ENCODE measurements at regions not wholly inside any gene's neighbourhood (a gene's known extent, or its start where the extent isn't known, plus 50 kb on each side); places are given as distances from the start of the nearest gene placed in this dataset.

GRCh38 chr4:181793096-181793495 lies 450.1 kb upstream of the TENM3 start:
- H3K9me3 ChIP-seq (ENCODE audit: low read depth, low read length, poor library complexity, severe bottlenecking) = no peaks in the 10 kb centered on the region
- intact Hi-C loops (cut with micrococcal nuclease; ENCODE audit: unreplicated experiment) = no loop called here
- no peak overlapping the region for H3K4me3 ChIP-seq (ENCODE audit: low read depth, low read length, poor library complexity, severe bottlenecking)
- peaks cover 17% of the 10 kb centered on the region for H3K27me3 ChIP-seq (replicated peaks; ENCODE audit: insufficient read depth, low read depth, low read length, poor library complexity)
- H3K4me1 ChIP-seq (ENCODE audit: insufficient read depth, low read length, poor library complexity, severe bottlenecking) = no peaks in the 10 kb centered on the region
- ChIA-PET CTCF (no interaction called here), POLR2A (ENCODE audit: low non-redundant PET) (no interaction called here)
- H3K36me3 ChIP-seq (ENCODE audit: insufficient read depth, low read length, poor library complexity, severe bottlenecking) = no peaks in the 10 kb centered on the region
- no TSS peak for BruUV-seq (replicated peaks)
- no peak for DNase-seq (ENCODE audit: low spot score)
- TF ChIP-seq EZH2 (IDR thresholded peaks at IDR 0.05; ENCODE audit: borderline replicate concordance, low read depth, low read length, poor library complexity, severe bottlenecking) (no peak), CTCF (conservative IDR thresholded peaks at IDR 0.05; ENCODE audit: low read depth, low read length) (no peak)
- H3K27ac ChIP-seq (ENCODE audit: low read depth, low read length, poor library complexity, severe bottlenecking) = no peak overlapping the region

DNA sequence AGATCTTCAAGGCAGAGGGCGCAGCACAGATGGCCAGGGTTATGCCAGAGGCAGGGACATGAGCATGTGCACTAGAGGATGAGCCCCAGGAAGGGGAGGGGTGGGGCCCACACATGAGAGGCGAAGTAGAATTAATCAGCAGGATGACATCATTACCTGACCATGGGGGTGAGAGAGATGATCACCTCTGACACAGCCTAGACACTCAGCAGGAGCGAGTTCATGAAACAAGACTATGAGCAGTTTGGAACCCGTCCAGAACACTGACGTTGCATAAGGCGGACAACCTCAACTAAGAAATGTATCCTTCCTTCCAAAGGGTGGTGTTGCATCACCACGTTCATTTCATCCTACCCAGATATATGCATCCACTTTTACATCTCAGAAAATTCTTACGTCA lies 446.7 kb upstream of the TENM3 start:
- intact Hi-C loops (cut with micrococcal nuclease; ENCODE audit: unreplicated experiment) = no loop called here
- Histone ChIP-seq H3K4me1 (ENCODE audit: insufficient read depth, low read length, poor library complexity, severe bottlenecking) (no peaks in the 10 kb centered on the region), H3K27ac (ENCODE audit: low read depth, low read length, poor library complexity, severe bottlenecking) (no peak overlapping the region), H3K27me3 (replicated peaks; ENCODE audit: insufficient read depth, low read depth, low read length, poor library complexity) (peaks cover 19% of the 10 kb centered on the region), H3K36me3 (ENCODE audit: insufficient read depth, low read length, poor library complexity, severe bottlenecking) (no peaks in the 10 kb centered on the region), H3K9me3 (ENCODE audit: low read depth, low read length, poor library complexity, severe bottlenecking) (no peaks in the 10 kb centered on the region), H3K4me3 (ENCODE audit: low read depth, low read length, poor library complexity, severe bottlenecking) (no peak overlapping the region)
- ChIA-PET CTCF (no interaction called here), POLR2A (ENCODE audit: low non-redundant PET) (no interaction called here)
- no peak for TF ChIP-seq EZH2 (IDR thresholded peaks at IDR 0.05; ENCODE audit: borderline replicate concordance, low read depth, low read length, poor library complexity, severe bottlenecking)
- TF ChIP-seq CTCF (conservative IDR thresholded peaks at IDR 0.05; ENCODE audit: low read depth, low read length) = no peak
- BruUV-seq (replicated peaks) = no TSS peak
- peak; percentile 22 for DNase-seq (ENCODE audit: low spot score)

- Histone ChIP-seq H3K27ac (ENCODE audit: low read depth, low read length, poor library complexity, severe bottlenecking) (no peak overlapping the region), H3K9me3 (ENCODE audit: low read depth, low read length, poor library complexity, severe bottlenecking) (no peaks in the 10 kb centered on the region), H3K4me3 (ENCODE audit: low read depth, low read length, poor library complexity, severe bottlenecking) (no peak overlapping the region), H3K27me3 (replicated peaks; ENCODE audit: insufficient read depth, low read depth, low read length, poor library complexity) (peaks cover 24% of the 10 kb centered on the region), H3K36me3 (ENCODE audit: insufficient read depth, low read length, poor library complexity, severe bottlenecking) (no peaks in the 10 kb centered on the region), H3K4me1 (ENCODE audit: insufficient read depth, low read length, poor library complexity, severe bottlenecking) (no peaks in the 10 kb centered on the region)
- DNase-seq (ENCODE audit: low spot score) = no peak
- TF ChIP-seq EZH2 (IDR thresholded peaks at IDR 0.05; ENCODE audit: borderline replicate concordance, low read depth, low read length, poor library complexity, severe bottlenecking) = no peak
- no peak for TF ChIP-seq CTCF (conservative IDR thresholded peaks at IDR 0.05; ENCODE audit: low read depth, low read length)
- ChIA-PET POLR2A (ENCODE audit: low non-redundant PET) (no interaction called here), CTCF (no interaction called here)
- intact Hi-C loops (cut with micrococcal nuclease; ENCODE audit: unreplicated experiment) = no loop called here
- BruUV-seq (replicated peaks) = no TSS peak
Measured at GRCh38 chr4:181798536-181798935, 444.7 kb upstream of the TENM3 start.
